Hepatocyte (in vitro differentiated cells): ENCODE measurements at regions not wholly inside any gene's neighbourhood (a gene's known extent, or its start where the extent isn't known, plus 50 kb on each side); places are given as distances from the start of the nearest gene placed in this dataset.

Source experiments
- EZH2 ChIP-seq: fragments of 200-600 bp; sonication (generic); IDR thresholded peaks from 2 replicates; pipeline ENCODE4 v1.6.1; 2016; ENCODE audit warnings: antibody characterized with exemption, mild to moderate bottlenecking, borderline replicate concordance
- EZH2phosphoT487 ChIP-seq: fragments of 200-600 bp; sonication (generic); IDR thresholded peaks from one replicate; pipeline ENCODE4 v1.6.1; 2018; ENCODE audit warnings: antibody characterized with exemption, mild to moderate bottlenecking, low read depth, moderate library complexity; ENCODE audit not compliant: unreplicated experiment, severe bottlenecking
- TF ChIP-seq, protein P1 (sequence below): fragments of 200-600 bp; sonication (generic); IDR thresholded peaks from 2 replicates; pipeline ENCODE4 v1.5.1; 2016; ENCODE audit warnings: antibody characterized with exemption, mild to moderate bottlenecking; ENCODE audit not compliant: poor library complexity

DNA sequence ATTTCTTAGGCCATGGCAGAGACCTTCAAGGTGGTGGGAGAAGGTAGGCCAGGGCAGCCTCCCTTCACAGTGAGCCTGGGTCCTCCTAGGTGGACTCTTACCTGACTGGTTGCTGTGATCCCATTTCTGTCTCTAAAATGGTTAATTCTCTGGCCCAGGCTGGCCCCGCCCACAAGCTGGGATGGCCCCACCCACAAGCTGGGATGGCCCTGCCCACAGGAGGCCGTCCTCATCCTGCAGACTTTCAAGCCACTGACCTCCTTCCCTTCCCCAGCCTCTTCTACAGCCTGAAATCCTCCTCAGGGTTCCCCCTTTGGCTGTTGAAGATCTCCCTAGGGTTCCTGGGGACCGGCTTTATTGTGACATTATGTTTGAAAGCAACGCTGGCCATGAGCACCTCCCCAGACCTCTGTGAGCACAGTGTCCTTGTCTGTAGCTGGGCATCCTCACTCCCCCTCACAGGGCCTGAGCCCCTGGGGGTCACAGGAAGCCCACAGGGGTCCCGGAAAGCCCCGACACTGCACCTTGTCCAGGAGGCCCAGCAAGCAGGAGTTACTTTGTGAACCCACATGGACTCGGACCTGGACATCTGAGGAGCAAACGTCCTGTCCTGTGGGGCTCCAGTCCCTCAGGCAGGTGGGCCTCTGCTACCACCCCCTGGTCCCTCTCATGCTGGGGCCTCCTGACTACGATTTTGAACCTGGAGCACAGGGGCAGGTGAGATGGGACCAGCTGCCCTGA, 621.7 kb downstream of the MATN1 start:
- TF ChIP-seq, protein P1, sequence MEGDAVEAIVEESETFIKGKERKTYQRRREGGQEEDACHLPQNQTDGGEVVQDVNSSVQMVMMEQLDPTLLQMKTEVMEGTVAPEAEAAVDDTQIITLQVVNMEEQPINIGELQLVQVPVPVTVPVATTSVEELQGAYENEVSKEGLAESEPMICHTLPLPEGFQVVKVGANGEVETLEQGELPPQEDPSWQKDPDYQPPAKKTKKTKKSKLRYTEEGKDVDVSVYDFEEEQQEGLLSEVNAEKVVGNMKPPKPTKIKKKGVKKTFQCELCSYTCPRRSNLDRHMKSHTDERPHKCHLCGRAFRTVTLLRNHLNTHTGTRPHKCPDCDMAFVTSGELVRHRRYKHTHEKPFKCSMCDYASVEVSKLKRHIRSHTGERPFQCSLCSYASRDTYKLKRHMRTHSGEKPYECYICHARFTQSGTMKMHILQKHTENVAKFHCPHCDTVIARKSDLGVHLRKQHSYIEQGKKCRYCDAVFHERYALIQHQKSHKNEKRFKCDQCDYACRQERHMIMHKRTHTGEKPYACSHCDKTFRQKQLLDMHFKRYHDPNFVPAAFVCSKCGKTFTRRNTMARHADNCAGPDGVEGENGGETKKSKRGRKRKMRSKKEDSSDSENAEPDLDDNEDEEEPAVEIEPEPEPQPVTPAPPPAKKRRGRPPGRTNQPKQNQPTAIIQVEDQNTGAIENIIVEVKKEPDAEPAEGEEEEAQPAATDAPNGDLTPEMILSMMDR, result no peak
- TF ChIP-seq EZH2phosphoT487 (no peak), EZH2 (no peak)
